Aorta (tissue), 5 donors: ENCODE measurements at regions not wholly inside any gene's neighbourhood (a gene's known extent, or its start where the extent isn't known, plus 50 kb on each side); places are given as distances from the start of the nearest gene placed in this dataset.
A peak's percentile ranks its signal among the peaks of the same experiment; 100 is the strongest.

ENCODE experiments used
- ATAC-seq: fragments of 200-7000 bp; cut with Tn5 transposase; one replicate; pipeline ENCODE4 v1.9.1; 2022; ENCODE audit warnings: moderate library complexity; ENCODE audit not compliant: low FRiP score
- DNase-seq, 2 donors: peaks; one replicate each; pipeline ENCODE4 v3.0.0-alpha.2; 2020
- H3K27ac ChIP-seq, 2 donors: one replicate each; pipeline ENCODE4 v1.5.1; 2013; ENCODE audit warnings: low read length in 2 of 2, mild to moderate bottlenecking in 2 of 2, moderate library complexity in 2 of 2, control low read depth in 1 of 2, inconsistent platforms in 1 of 2, low read depth in 1 of 2
- H3K27me3 ChIP-seq, 2 donors: one replicate each; pipeline ENCODE4 v1.6.1; 2013; ENCODE audit warnings: control low read depth in 1 of 2, low read length in 1 of 2, mild to moderate bottlenecking in 1 of 2, moderate library complexity in 1 of 2; ENCODE audit not compliant: insufficient read depth in 2 of 2, control insufficient read depth in 1 of 2
- H3K36me3 ChIP-seq, 2 donors: one replicate each; pipeline ENCODE4 v1.6.1; 2013; ENCODE audit warnings: control low read depth in 1 of 2, low read length in 1 of 2, mild to moderate bottlenecking in 1 of 2; ENCODE audit not compliant: insufficient read depth in 2 of 2, control insufficient read depth in 1 of 2
- H3K4me1 ChIP-seq, 2 donors: one replicate each; pipeline ENCODE4 v1.6.1; 2013; ENCODE audit warnings: low read length in 2 of 2, control low read depth in 1 of 2, mild to moderate bottlenecking in 1 of 2, moderate library complexity in 1 of 2; ENCODE audit not compliant: insufficient read depth in 2 of 2, control insufficient read depth in 1 of 2
- H3K4me3 ChIP-seq, 2 donors: one replicate each; pipeline ENCODE4 v1.5.1; 2013; ENCODE audit warnings: low read length in 2 of 2, control low read depth in 1 of 2, mild to moderate bottlenecking in 1 of 2
- H3K9me3 ChIP-seq: one replicate; pipeline ENCODE4 v1.6.1; 2013; ENCODE audit warnings: mild to moderate bottlenecking, low read length; ENCODE audit not compliant: control insufficient read depth
- WGBS, 2 donors: extraction: QIAGEN DNeasy Blood & Tissue Kit; methylation state at CpG; one replicate each; pipeline ENCODE4 v1.1.7; 2013; 5-methylcytosine and 5-hydroxymethylcytosine counted together
- intact Hi-C, 2 donors: fragments of 100-400 bp; cut with DNase I; formaldehyde crosslinking; loops; one replicate each; pipeline versions ENCODE4 v1.14.2 to v1.15.0; 2022
- donor health status: healthy with polysubstance abuse.
- donor health status: Bipolar disorder and iron deficiency.
- donor health status: DM: no; HTN: no; CAD: no.
- donor health status: DM: no; HTN: no; CAD: no.
- donor health status: DM: yes; HTN: yes; CAD: no.

- Histone ChIP-seq H3K36me3 (no peaks in the 10 kb centered on the region), H3K9me3 (peaks cover 1% of the 10 kb centered on the region), H3K27ac (peak overlapping the region in 1 of 2 donors; percentile 32), H3K27me3 (no peaks in the 10 kb centered on the region), H3K4me1 (peaks cover 7 to 10% of the 10 kb centered on the region in 2 donors), H3K4me3 (no peak overlapping the region)
- intact Hi-C loops = no loop called here
- 17 to 24% methylated on average over 9 of the region's 9 CpGs for WGBS, 2 donors
- ATAC-seq (no peak), DNase-seq (no peak)
Observed at GRCh38 chr5:54624805-54625568, 107.4 kb downstream of the SNX18 start.

- Histone ChIP-seq H3K27me3 (no peaks in the 10 kb centered on the region), H3K27ac (no peak overlapping the region), H3K36me3 (no peaks in the 10 kb centered on the region), H3K4me3 (no peak overlapping the region), H3K9me3 (peaks cover 1% of the 10 kb centered on the region), H3K4me1 (peaks cover 10% of the 10 kb centered on the region in 2 donors)
- no peak for ATAC-seq
- intact Hi-C loops = no loop called here
- no peak for DNase-seq
- 25 to 33% methylated on average over 5 of the region's 5 CpGs for WGBS, 2 donors
Observed at GRCh38 chr5:54621709-54622108, 104.2 kb downstream of the SNX18 start.

DNA sequence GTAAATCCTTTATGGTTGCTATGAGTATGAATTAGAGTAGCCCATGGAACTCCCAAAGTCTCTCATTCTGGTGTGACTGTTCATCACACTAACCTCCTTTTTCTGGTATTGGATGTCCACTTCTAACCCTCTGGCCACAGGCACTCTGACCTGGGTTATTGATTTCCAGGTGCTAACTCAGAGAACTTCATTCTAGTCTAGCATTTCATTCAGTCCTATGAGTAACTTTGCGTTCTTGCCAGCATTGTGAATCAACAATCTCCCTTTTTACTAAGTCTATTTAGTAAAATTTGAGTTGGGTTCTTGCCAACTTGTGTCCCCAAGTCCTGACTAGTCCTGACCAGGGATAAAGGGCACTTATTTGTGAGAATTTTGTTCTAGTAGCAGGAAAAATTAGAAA, 103.5 kb downstream of the SNX18 start:
- H3K36me3 ChIP-seq = no peaks in the 10 kb centered on the region
- H3K27ac ChIP-seq = peak overlapping the region; percentile 9 to 50
- DNase-seq (no peak), ATAC-seq (no peak)
- peaks cover 1% of the 10 kb centered on the region for H3K9me3 ChIP-seq
- 71 to 80% methylated on average over 1 of the region's 1 CpG for WGBS, 2 donors
- H3K4me1 ChIP-seq = peaks cover 10% of the 10 kb centered on the region in 2 donors
- intact Hi-C loops = no loop called here
- H3K4me3 ChIP-seq = no peak overlapping the region
- no peaks in the 10 kb centered on the region for H3K27me3 ChIP-seq

- ATAC-seq (peak; percentile 57), DNase-seq (peak in 1 of 2 donors; percentile 46)
- Histone ChIP-seq H3K27ac (peak overlapping the region; percentile 70 to 88), H3K4me3 (no peak overlapping the region), H3K27me3 (no peaks in the 10 kb centered on the region), H3K9me3 (peaks cover 1% of the 10 kb centered on the region), H3K36me3 (no peaks in the 10 kb centered on the region), H3K4me1 (peaks cover 10 to 13% of the 10 kb centered on the region in 2 donors)
- WGBS, 2 donors = 6 to 17% methylated on average over 3 of the region's 3 CpGs
- intact Hi-C loops = no loop called here
Observed at GRCh38 chr5:54620141-54620933, 102.8 kb downstream of the SNX18 start.

DNA sequence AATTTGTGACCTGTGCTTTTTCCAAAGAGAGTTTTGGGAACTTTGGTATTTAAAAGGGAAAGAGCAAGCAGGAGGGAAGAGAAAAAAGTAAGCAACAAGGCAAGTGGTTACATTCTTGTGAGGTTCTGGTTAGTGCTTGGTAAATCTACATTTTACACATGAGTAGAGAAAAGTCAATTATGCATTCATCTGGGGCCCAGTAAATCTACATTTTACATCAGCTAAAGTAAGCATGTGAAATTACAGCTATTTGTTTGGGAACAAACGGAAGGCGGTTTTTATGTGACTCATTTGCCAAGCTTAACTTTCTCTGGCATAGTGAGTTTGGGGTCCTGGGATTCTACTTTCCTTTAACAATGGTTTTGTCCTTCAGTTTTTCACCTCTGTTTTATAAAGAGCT, 102.2 kb downstream of the SNX18 start:
- WGBS, 2 donors = 2 to 12% methylated on average over 2 of the region's 2 CpGs
- ATAC-seq (no peak), DNase-seq (no peak)
- Histone ChIP-seq H3K4me3 (no peak overlapping the region), H3K27me3 (no peaks in the 10 kb centered on the region), H3K27ac (peak overlapping the region; percentile 70 to 88), H3K36me3 (no peaks in the 10 kb centered on the region), H3K4me1 (peaks cover 10 to 13% of the 10 kb centered on the region in 2 donors), H3K9me3 (peaks cover 1% of the 10 kb centered on the region)
- intact Hi-C loops = no loop called here

DNA sequence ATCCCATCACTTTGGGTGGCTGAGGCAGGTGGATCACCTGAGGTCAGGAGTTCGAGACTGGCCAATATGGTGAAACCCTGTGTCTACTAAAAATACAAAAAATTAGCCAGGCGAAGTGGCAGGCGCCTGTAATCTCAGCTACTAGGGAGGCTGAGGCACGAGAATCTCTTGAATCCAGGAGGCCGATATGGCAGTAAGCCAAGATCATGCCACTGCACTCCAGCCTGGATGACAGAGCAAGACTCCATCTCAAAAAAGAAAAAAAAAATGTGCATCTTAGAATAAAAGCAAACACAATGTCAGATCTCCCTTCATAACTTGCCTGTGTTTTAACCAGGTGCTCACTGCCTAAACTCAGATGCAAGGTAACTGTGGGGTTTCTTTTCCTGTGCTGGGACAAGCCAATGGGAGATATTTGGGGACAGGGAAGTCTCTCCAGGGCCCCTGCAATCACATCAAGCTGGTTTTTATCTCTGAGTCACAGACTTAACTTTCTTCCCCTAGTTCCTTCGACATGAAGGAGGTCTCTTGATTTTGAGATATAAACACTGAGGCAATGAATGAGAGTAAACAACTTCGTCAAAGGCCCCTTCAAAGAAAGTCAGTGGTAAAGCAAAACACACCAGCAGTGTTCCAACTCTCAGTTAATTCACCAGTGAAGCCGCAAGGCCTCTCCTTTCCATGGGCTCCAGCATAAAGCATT, 99.1 kb downstream of the SNX18 start:
- H3K4me1 ChIP-seq = peaks cover 8 to 10% of the 10 kb centered on the region in 2 donors
- no peak overlapping the region for H3K27ac ChIP-seq
- H3K36me3 ChIP-seq = no peaks in the 10 kb centered on the region
- H3K9me3 ChIP-seq = no peaks in the 10 kb centered on the region
- H3K27me3 ChIP-seq = no peaks in the 10 kb centered on the region
- no peak overlapping the region for H3K4me3 ChIP-seq
- ATAC-seq (no peak), DNase-seq (no peak)
- intact Hi-C loops = no loop called here
- WGBS, 2 donors = 87% methylated on average over 8 of the region's 8 CpGs

DNA sequence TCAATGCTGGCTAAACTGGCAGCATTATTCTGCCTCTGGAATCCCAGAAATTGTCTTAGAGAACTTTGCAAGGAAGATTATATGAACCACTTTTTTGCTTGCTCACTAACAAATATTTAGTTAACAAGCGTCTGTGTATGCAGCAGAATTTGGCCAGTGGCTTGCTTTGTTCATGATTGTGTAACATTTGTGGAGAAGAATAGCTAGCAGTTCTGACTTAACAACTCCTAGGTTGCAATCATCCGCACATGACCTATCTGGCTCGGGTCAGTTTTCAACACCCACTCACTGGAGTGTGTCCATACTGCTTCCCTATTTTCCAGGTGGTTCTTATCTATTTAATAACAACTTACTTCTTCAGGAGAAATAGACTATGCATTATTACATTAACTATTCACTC, 98.5 kb downstream of the SNX18 start:
- Histone ChIP-seq H3K4me1 (peaks cover 9 to 10% of the 10 kb centered on the region in 2 donors), H3K36me3 (no peaks in the 10 kb centered on the region), H3K27ac (no peak overlapping the region), H3K27me3 (no peaks in the 10 kb centered on the region), H3K9me3 (no peaks in the 10 kb centered on the region), H3K4me3 (no peak overlapping the region)
- intact Hi-C loops = no loop called here
- ATAC-seq = peak; percentile 62
- WGBS, 2 donors = 5 to 9% methylated on average over 3 of the region's 3 CpGs
- peak in 1 of 2 donors; percentile 58 for DNase-seq

- Histone ChIP-seq H3K36me3 (no peaks in the 10 kb centered on the region), H3K27ac (peak overlapping the region in 1 of 2 donors; percentile 54), H3K4me1 (peaks cover 5 to 7% of the 10 kb centered on the region in 2 donors), H3K9me3 (no peaks in the 10 kb centered on the region), H3K4me3 (no peak overlapping the region), H3K27me3 (no peaks in the 10 kb centered on the region)
- no peak for DNase-seq
- intact Hi-C loops = no loop called here
- WGBS, 2 donors = 96 to 97% methylated on average over 1 of the region's 1 CpG
- ATAC-seq = no peak
Observed at GRCh38 chr5:54615381-54615780, 97.8 kb downstream of the SNX18 start.
